Peyer's patch (tissue), 4 donors: ENCODE measurements at regions not wholly inside any gene's neighbourhood (a gene's known extent, or its start where the extent isn't known, plus 50 kb on each side); places are given as distances from the start of the nearest gene placed in this dataset.

Experiments
- DNase-seq, 3 donors: peaks; one replicate each; pipeline ENCODE4 v3.0.0-alpha.2; 2017 to 2019
- H3K27ac ChIP-seq, 4 donors: fragments of 200-600 bp; sonication (generic); one replicate each; pipeline ENCODE4 v1.5.1; 2016 to 2019
- H3K27me3 ChIP-seq, 2 donors: fragments of 200-600 bp; sonication (generic); one replicate each; pipeline ENCODE4 v1.5.1; 2019
- H3K36me3 ChIP-seq, 3 donors: fragments of 200-600 bp; sonication (generic); one replicate each; pipeline ENCODE4 v1.5.1; 2016 to 2019
- H3K4me1 ChIP-seq, 4 donors: fragments of 200-600 bp; sonication (generic); one replicate each; pipeline ENCODE4 v1.5.1; 2016 to 2019
- H3K4me3 ChIP-seq, 4 donors: fragments of 200-600 bp; sonication (generic); 1 replicate in 3 of 4; 2 replicates in 1 of 4; pipeline ENCODE4 v1.5.1; 2016 to 2019; ENCODE audit warnings: mild to moderate bottlenecking in 1 of 4
- H3K9me3 ChIP-seq, 4 donors: fragments of 200-600 bp; sonication (generic); one replicate each; pipeline ENCODE4 v1.5.1; 2016 to 2019; ENCODE audit warnings: mild to moderate bottlenecking in 1 of 4
- CTCF ChIP-seq, 6 experiments: fragments of 450-650 bp in 4 of 6; fragments of 200-600 bp in 2 of 6; sonication (generic) in 1 of 6; IDR thresholded peaks; one replicate each; pipeline ENCODE4 v1.5.1; 2017 to 2019; ENCODE audit warnings: antibody characterized with exemption in 6 of 6, mild to moderate bottlenecking in 3 of 6, moderate library complexity in 1 of 6
- POLR2A ChIP-seq, 2 donors: fragments of 450-650 bp; IDR thresholded peaks; one replicate each; pipeline ENCODE4 v1.5.1; 2017; ENCODE audit warnings: antibody characterized with exemption in 2 of 2, mild to moderate bottlenecking in 2 of 2, moderate library complexity in 2 of 2

DNA sequence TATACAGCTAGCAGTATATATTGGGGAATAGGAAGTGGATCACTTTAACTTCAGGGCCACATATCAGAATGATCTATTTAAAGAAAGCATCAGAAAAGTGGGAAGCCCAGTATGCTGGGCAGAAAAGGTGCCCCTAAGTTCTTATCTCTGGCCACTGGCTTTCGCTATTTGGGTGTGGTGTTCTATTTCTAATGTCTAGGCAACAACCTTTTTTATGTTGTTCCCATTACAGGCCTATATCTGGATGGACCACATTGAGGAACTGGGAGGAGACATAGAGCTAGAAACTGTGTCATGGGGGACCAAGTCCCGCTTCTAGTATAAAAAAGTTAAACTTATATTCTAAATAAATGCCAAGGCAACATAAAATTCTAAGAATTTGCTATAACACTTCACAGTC is 935.6 kb downstream of the PDHA2 start:
- TF ChIP-seq CTCF (IDR thresholded peaks at IDR 0.05) (no peak), POLR2A (IDR thresholded peaks at IDR 0.05) (no peak)
- Histone ChIP-seq H3K4me1 (no peaks in the 10 kb centered on the region), H3K4me3 (no peak overlapping the region), H3K36me3 (no peaks in the 10 kb centered on the region), H3K27ac (no peak overlapping the region), H3K27me3 (no peaks in the 10 kb centered on the region), H3K9me3 (no peaks in the 10 kb centered on the region)
- DNase-seq, result no peak

DNA sequence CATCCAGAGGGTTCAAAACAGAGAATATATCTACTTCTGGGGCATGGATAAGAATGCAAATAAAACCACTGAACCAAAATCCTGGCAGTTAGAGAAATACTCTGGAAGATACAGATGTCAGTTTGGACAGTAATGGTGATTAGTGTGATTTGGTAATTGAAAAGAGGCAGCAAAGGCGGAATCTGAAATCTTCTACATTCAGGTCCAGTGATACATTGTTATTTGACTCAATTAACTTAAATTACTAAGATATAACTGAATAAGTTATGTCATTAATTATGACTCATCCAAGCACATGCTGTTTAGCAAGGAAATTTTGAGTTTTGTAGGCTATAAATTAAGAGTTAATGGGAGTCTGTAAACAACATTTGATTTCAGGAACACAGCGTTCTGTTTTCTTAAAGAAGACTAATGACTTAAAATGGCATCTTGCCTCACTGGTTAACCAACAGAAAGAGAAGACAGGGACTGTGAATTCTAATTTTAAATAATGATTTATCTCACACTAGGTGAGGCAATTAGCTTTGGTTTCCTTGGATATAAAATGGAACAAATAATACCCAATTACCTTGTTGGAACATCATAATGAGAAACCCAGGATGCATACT is 937.1 kb downstream of the PDHA2 start:
- H3K4me1 ChIP-seq, result no peaks in the 10 kb centered on the region
- TF ChIP-seq POLR2A (IDR thresholded peaks at IDR 0.05) (no peak), CTCF (IDR thresholded peaks at IDR 0.05) (no peak)
- H3K36me3 ChIP-seq, result no peaks in the 10 kb centered on the region
- no peak for DNase-seq
- H3K9me3 ChIP-seq, result no peaks in the 10 kb centered on the region
- no peaks in the 10 kb centered on the region for H3K27me3 ChIP-seq
- H3K27ac ChIP-seq, result no peak overlapping the region
- H3K4me3 ChIP-seq, result no peak overlapping the region

DNA sequence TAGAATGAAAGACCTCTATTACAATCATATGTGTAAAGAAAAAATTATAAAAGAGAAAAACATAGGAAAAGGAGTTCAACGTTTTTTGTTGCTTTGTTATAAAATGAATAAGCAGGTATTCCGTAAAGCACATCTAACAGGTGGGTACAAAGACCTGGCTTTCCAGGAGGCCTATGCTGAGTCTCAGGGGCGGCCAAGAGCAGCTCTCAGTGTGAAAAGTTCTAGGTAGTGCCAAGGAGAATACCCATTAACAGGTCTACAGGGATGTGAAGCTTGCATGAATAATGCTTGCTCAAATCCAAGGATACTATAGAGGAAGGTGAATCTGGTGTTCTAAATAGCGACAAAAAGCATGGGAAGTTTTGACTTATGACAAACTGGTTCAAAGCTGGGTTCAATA is 944.4 kb downstream of the PDHA2 start:
- Histone ChIP-seq H3K9me3 (no peaks in the 10 kb centered on the region), H3K36me3 (no peaks in the 10 kb centered on the region), H3K27ac (no peak overlapping the region), H3K27me3 (no peaks in the 10 kb centered on the region), H3K4me3 (no peak overlapping the region), H3K4me1 (no peaks in the 10 kb centered on the region)
- TF ChIP-seq CTCF (IDR thresholded peaks at IDR 0.05), result no peak
- no peak for DNase-seq

DNA sequence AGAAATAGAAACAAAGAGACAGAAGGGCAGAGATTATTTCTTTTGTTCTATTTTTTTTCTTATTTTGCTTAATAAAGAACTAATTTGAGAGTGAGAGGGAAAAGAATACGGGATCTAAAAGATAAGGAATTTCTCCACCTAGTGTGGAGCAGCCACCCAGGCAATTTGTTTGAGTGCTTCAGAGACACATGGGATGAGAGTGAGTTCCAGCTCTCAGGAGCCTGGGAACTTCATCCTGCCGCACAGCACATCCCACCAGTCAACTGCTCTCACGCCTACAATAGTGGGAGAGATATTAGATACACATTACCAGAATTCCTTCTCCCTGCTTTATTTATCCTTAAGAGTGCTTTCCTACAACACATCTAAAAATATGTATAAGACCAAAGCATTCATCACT is 946.4 kb downstream of the PDHA2 start:
- Histone ChIP-seq H3K4me3 (no peak overlapping the region), H3K27ac (no peak overlapping the region)
- TF ChIP-seq POLR2A (IDR thresholded peaks at IDR 0.05) (no peak), CTCF (IDR thresholded peaks at IDR 0.05) (no peak)

GRCh38 chr4:96787766-96788165 is 947.9 kb downstream of the PDHA2 start:
- H3K9me3 ChIP-seq, result no peaks in the 10 kb centered on the region
- H3K27ac ChIP-seq, result no peak overlapping the region
- no peaks in the 10 kb centered on the region for H3K4me1 ChIP-seq
- no peaks in the 10 kb centered on the region for H3K36me3 ChIP-seq
- DNase-seq, result no peak
- H3K4me3 ChIP-seq, result no peak overlapping the region
- TF ChIP-seq CTCF (IDR thresholded peaks at IDR 0.05), result no peak
- no peak for TF ChIP-seq POLR2A (IDR thresholded peaks at IDR 0.05)
- H3K27me3 ChIP-seq, result no peaks in the 10 kb centered on the region

More for the DNA sequence above, 946.4 kb downstream of the PDHA2 start:
- no peak for DNase-seq
- no peaks in the 10 kb centered on the region for H3K4me1 ChIP-seq
- H3K27me3 ChIP-seq, result no peaks in the 10 kb centered on the region
- no peaks in the 10 kb centered on the region for H3K36me3 ChIP-seq
- H3K9me3 ChIP-seq, result no peaks in the 10 kb centered on the region

GRCh38 chr4:96809563-96809962 is 969.7 kb downstream of the PDHA2 start:
- Histone ChIP-seq H3K27me3 (no peaks in the 10 kb centered on the region), H3K4me3 (no peak overlapping the region), H3K36me3 (no peaks in the 10 kb centered on the region), H3K4me1 (no peaks in the 10 kb centered on the region), H3K9me3 (no peaks in the 10 kb centered on the region), H3K27ac (no peak overlapping the region)
- DNase-seq, result no peak
- no peak for TF ChIP-seq POLR2A (IDR thresholded peaks at IDR 0.05)
- no peak for TF ChIP-seq CTCF (IDR thresholded peaks at IDR 0.05)
